T-cell (primary cell): ENCODE measurements at regions not wholly inside any gene's neighbourhood (a gene's known extent, or its start where the extent isn't known, plus 50 kb on each side); places are given as distances from the start of the nearest gene placed in this dataset.
"Not testable (repeated sequence)": the region's sequence is repeated elsewhere in the genome, so short reads cannot be mapped to it uniquely, and the experiment has no call there.

ENCODE experiments used
- ATAC-seq, 4 experiments: fragments of 200-7000 bp in 3 of 4; fragments of 150-1000 bp in 1 of 4; cut with Tn5 transposase; replicated peaks in 1 of 4; 1 replicate in 3 of 4; 2 replicates in 1 of 4; pipeline ENCODE4 v1.10.0; 2021; ENCODE audit warnings: moderate library complexity in 3 of 4, mild to moderate bottlenecking in 2 of 4, moderate number of reproducible peaks in 1 of 4
- CTCF ChIA-PET, 2 donors: fragments of 300-600 bp; sonication (Branson Sonifier 250); formaldehyde crosslinking; loops; one replicate each; lab custom pipeline; 2022; ENCODE audit warnings: antibody characterized with exemption in 2 of 2; lab: Charles Lee
- POLR2A ChIA-PET, 2 donors: fragments of 300-600 bp; sonication (Branson Sonifier 250); formaldehyde crosslinking; loops; one replicate each; lab custom pipeline; 2022; ENCODE audit warnings: antibody characterized with exemption in 2 of 2; lab: Charles Lee
- DNase-seq, 35 experiments: peaks; one replicate each; pipeline versions ENCODE4 v3.0.0 to v3.0.0-alpha.2; 2013 to 2023
- H3K27ac ChIP-seq: one replicate; pipeline ENCODE4 v1.5.1; 2013; ENCODE audit warnings: low read length
- H3K27me3 ChIP-seq, 2 experiments: replicated peaks in 1 of 2; 1 replicate in 1 of 2; 2 replicates in 1 of 2; pipeline versions ENCODE4 v1.6.1 to v1.7.0; 2013; ENCODE audit warnings: low read length in 1 of 2, mixed read lengths in 1 of 2; ENCODE audit not compliant: control insufficient read depth in 2 of 2, insufficient read depth in 2 of 2; ENCODE audit errors: extremely low read depth in 1 of 2
- H3K36me3 ChIP-seq, 2 donors: 1 replicate in 1 of 2; 2 replicates in 1 of 2; pipeline versions ENCODE4 v1.6.1 to v1.7.0; 2013; ENCODE audit warnings: low read length in 1 of 2; ENCODE audit not compliant: control insufficient read depth in 2 of 2, insufficient read depth in 1 of 2; ENCODE audit errors: extremely low read depth in 1 of 2
- H3K4me1 ChIP-seq, 2 experiments: 1 replicate in 1 of 2; 2 replicates in 1 of 2; pipeline versions ENCODE4 v1.6.1 to v1.7.0; 2013; ENCODE audit warnings: low read length in 2 of 2, mixed read lengths in 1 of 2; ENCODE audit not compliant: insufficient read depth in 2 of 2, control insufficient read depth in 1 of 2; ENCODE audit errors: extremely low read depth in 1 of 2
- H3K4me3 ChIP-seq, 2 donors: 1 replicate in 1 of 2; 2 replicates in 1 of 2; pipeline versions ENCODE4 v1.5.1 to v1.7.0; 2013; ENCODE audit warnings: mild to moderate bottlenecking in 2 of 2, low read length in 1 of 2, moderate library complexity in 1 of 2; ENCODE audit not compliant: control insufficient read depth in 1 of 2; ENCODE audit errors: extremely low read depth in 1 of 2
- H3K9me3 ChIP-seq: 2 replicates; pipeline ENCODE4 v1.7.0; 2013
- H3K27ac Mint-ChIP-seq, 2 donors: one replicate each; pipeline ENCODE4 v1.8.0; 2020 to 2021; ENCODE audit warnings: mild to moderate bottlenecking in 2 of 2, mixed read lengths in 2 of 2
- H3K27me3 Mint-ChIP-seq, 2 donors: one replicate each; pipeline ENCODE4 v1.8.0; 2021 to 2022; ENCODE audit warnings: mixed read lengths in 2 of 2
- H3K36me3 Mint-ChIP-seq: one replicate; pipeline ENCODE4 v1.8.0; 2021; ENCODE audit warnings: mixed read lengths
- H3K4me1 Mint-ChIP-seq, 3 donors: one replicate each; pipeline ENCODE4 v1.8.0; 2020 to 2022; ENCODE audit warnings: mixed read lengths in 3 of 3, mild to moderate bottlenecking in 1 of 3
- H3K4me3 Mint-ChIP-seq, 3 donors: one replicate each; pipeline ENCODE4 v1.8.0; 2020 to 2022; ENCODE audit warnings: mild to moderate bottlenecking in 3 of 3, mixed read lengths in 3 of 3, moderate library complexity in 3 of 3
- H3K9me3 Mint-ChIP-seq, 3 donors: one replicate each; pipeline ENCODE4 v1.8.0; 2020 to 2022; ENCODE audit warnings: mixed read lengths in 3 of 3
- WGBS: methylation state at CpG from one replicate; pipeline ENCODE4 v1.1.5; 2013; ENCODE audit warnings: missing lambda C conversion rate; ENCODE audit not compliant: insufficient coverage; 5-methylcytosine and 5-hydroxymethylcytosine counted together

GRCh38 chrX:150119323-150119722 is 181.0 kb upstream of the EOLA2 start:
- ChIA-PET POLR2A (no interaction called here), CTCF (no interaction called here)
- H3K4me3 ChIP-seq: no peak overlapping the region
- H3K4me3 Mint-ChIP-seq: no peak overlapping the region
- peaks cover 4 to 23% of the 10 kb centered on the region in 2 donors for H3K27me3 Mint-ChIP-seq
- no peak overlapping the region for H3K27ac Mint-ChIP-seq
- no peak overlapping the region for H3K27ac ChIP-seq
- H3K4me1 Mint-ChIP-seq: no peaks in the 10 kb centered on the region
- H3K27me3 ChIP-seq: peaks cover 0 to 8% of the 10 kb centered on the region in 2 experiments
- no peaks in the 10 kb centered on the region for H3K4me1 ChIP-seq
- H3K36me3 ChIP-seq: no peaks in the 10 kb centered on the region
- ATAC-seq (no peak), DNase-seq (no peak)
- H3K9me3 ChIP-seq: no peaks in the 10 kb centered on the region
- no peaks in the 10 kb centered on the region for H3K36me3 Mint-ChIP-seq
- no CpG with 5 or more reads among the region's 2 CpGs for WGBS
- H3K9me3 Mint-ChIP-seq: no peaks in the 10 kb centered on the region

- H3K4me1 Mint-ChIP-seq, H3K36me3 Mint-ChIP-seq, H3K27ac ChIP-seq, H3K36me3 ChIP-seq, DNase-seq, H3K27ac Mint-ChIP-seq, POLR2A ChIA-PET, CTCF ChIA-PET, H3K4me1 ChIP-seq, H3K27me3 Mint-ChIP-seq, H3K9me3 Mint-ChIP-seq, H3K4me3 ChIP-seq, H3K4me3 Mint-ChIP-seq, ATAC-seq, H3K27me3 ChIP-seq, H3K9me3 ChIP-seq: not testable (repeated sequence)
- WGBS: no CpG with 5 or more reads among the region's 2 CpGs
Measured at GRCh38 chrX:150125045-150125444, 186.8 kb upstream of the EOLA2 start.

GRCh38 chrX:150127216-150127615 is 188.9 kb upstream of the EOLA2 start:
- ATAC-seq: no peak
- no peaks in the 10 kb centered on the region for H3K36me3 ChIP-seq
- no peak overlapping the region for H3K4me3 Mint-ChIP-seq

GRCh38 chrX:150143721-150144440 is 205.6 kb upstream of the EOLA2 start:
- no peaks in the 10 kb centered on the region for H3K27me3 ChIP-seq
- ATAC-seq: no peak
- H3K9me3 ChIP-seq: no peaks in the 10 kb centered on the region
- no peak for DNase-seq
- ChIA-PET POLR2A (no interaction called here), CTCF (no interaction called here)
- no peak overlapping the region for H3K27ac ChIP-seq
- Mint-ChIP-seq H3K9me3 (peaks cover 0 to 11% (median 11%) of the 10 kb centered on the region in 3 donors), H3K4me1 (no peaks in the 10 kb centered on the region), H3K27me3 (peaks cover 1 to 32% of the 10 kb centered on the region in 2 donors), H3K36me3 (peaks cover 3% of the 10 kb centered on the region), H3K4me3 (no peak overlapping the region), H3K27ac (no peak overlapping the region)
- H3K36me3 ChIP-seq: no peaks in the 10 kb centered on the region
- no CpG with 5 or more reads among the region's 4 CpGs for WGBS
- H3K4me1 ChIP-seq: no peaks in the 10 kb centered on the region
- H3K4me3 ChIP-seq: no peak overlapping the region

More at GRCh38 chrX:150127216-150127615, 188.9 kb upstream of the EOLA2 start:
- H3K27me3 ChIP-seq: no peaks in the 10 kb centered on the region
- no peak overlapping the region for H3K27ac ChIP-seq
- DNase-seq: no peak
- H3K4me1 ChIP-seq: no peaks in the 10 kb centered on the region
- H3K4me3 ChIP-seq: no peak overlapping the region
- no CpG with 5 or more reads among the region's 3 CpGs for WGBS
- Mint-ChIP-seq H3K36me3 (no peaks in the 10 kb centered on the region), H3K9me3 (no peaks in the 10 kb centered on the region), H3K4me1 (no peaks in the 10 kb centered on the region), H3K27ac (no peak overlapping the region), H3K27me3 (peaks cover 4 to 7% of the 10 kb centered on the region in 2 donors)
- POLR2A ChIA-PET: no interaction called here
- no peaks in the 10 kb centered on the region for H3K9me3 ChIP-seq
- CTCF ChIA-PET: no interaction called here

GRCh38 chrX:150146271-150146896 is 208.1 kb upstream of the EOLA2 start:
- ChIA-PET CTCF (no interaction called here), POLR2A (no interaction called here)
- Mint-ChIP-seq H3K4me3 (no peak overlapping the region), H3K27ac (no peak overlapping the region), H3K4me1 (no peaks in the 10 kb centered on the region), H3K36me3 (peaks cover 3% of the 10 kb centered on the region), H3K9me3 (peaks cover 0 to 11% (median 11%) of the 10 kb centered on the region in 3 donors), H3K27me3 (peaks cover 0 to 35% of the 10 kb centered on the region in 2 donors)
- H3K27ac ChIP-seq: no peak overlapping the region
- H3K4me1 ChIP-seq: no peaks in the 10 kb centered on the region
- no CpG with 5 or more reads among the region's 1 CpG for WGBS
- DNase-seq: no peak
- no peaks in the 10 kb centered on the region for H3K9me3 ChIP-seq
- H3K27me3 ChIP-seq: no peaks in the 10 kb centered on the region
- no peak for ATAC-seq
- no peaks in the 10 kb centered on the region for H3K36me3 ChIP-seq
- no peak overlapping the region for H3K4me3 ChIP-seq

- POLR2A ChIA-PET: no interaction called here
- DNase-seq: no peak
- 100% methylated on average over 1 of the region's 5 CpGs for WGBS
- no peak overlapping the region for H3K4me3 ChIP-seq
- no peak overlapping the region for H3K27ac Mint-ChIP-seq
- no peaks in the 10 kb centered on the region for H3K27me3 ChIP-seq
- no peaks in the 10 kb centered on the region for H3K9me3 ChIP-seq
- no peaks in the 10 kb centered on the region for H3K36me3 Mint-ChIP-seq
- H3K27me3 Mint-ChIP-seq: peaks cover 1 to 16% of the 10 kb centered on the region in 2 donors
- CTCF ChIA-PET: no interaction called here
- H3K27ac ChIP-seq: no peak overlapping the region
- no peak overlapping the region for H3K4me3 Mint-ChIP-seq
- no peaks in the 10 kb centered on the region for H3K36me3 ChIP-seq
- H3K9me3 Mint-ChIP-seq: no peaks in the 10 kb centered on the region
- no peaks in the 10 kb centered on the region for H3K4me1 ChIP-seq
- no peak for ATAC-seq
- no peaks in the 10 kb centered on the region for H3K4me1 Mint-ChIP-seq
Measured at GRCh38 chrX:150148749-150149672, 210.7 kb upstream of the EOLA2 start.
